UCSD-AML1 (cell line): ENCODE measurements at regions not wholly inside any gene's neighbourhood (a gene's known extent, or its start where the extent isn't known, plus 50 kb on each side); places are given as distances from the start of the nearest gene placed in this dataset.
"Not testable (repeated sequence)": the region's sequence is repeated elsewhere in the genome, so short reads cannot be mapped to it uniquely, and the experiment has no call there.

Source experiments
- DNase-seq: peaks from one replicate; lab custom pipeline; 2025; ENCODE audit not compliant: unreplicated experiment; lab: John Stamatoyannopoulos, UW

- DNase-seq: not testable (repeated sequence)
Observed at GRCh38 chr3:103297502-103297901, 862.7 kb downstream of the ZPLD1 start.

GRCh38 chr3:103306104-103306503 is 871.3 kb downstream of the ZPLD1 start:
- DNase-seq: no peak

DNA sequence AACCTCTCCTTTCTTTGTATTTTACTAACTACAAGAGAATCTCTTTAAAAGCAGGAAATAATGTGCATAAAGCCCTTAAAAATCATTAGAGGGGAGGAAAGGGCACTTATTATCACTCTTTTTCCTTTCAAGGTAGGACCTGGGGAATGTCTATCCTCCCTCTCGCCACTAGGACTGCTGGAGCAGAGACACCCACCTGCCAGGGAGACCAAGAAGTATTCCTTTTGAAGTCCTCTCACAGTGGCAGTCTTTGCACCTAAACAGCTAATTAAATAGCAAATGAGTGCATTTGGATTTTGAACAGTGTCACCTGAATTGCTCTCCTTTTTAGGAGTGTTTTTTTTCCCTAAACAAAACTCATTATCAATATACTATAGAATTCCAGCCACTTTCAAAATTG is 874.1 kb downstream of the ZPLD1 start:
- no peak for DNase-seq

DNA sequence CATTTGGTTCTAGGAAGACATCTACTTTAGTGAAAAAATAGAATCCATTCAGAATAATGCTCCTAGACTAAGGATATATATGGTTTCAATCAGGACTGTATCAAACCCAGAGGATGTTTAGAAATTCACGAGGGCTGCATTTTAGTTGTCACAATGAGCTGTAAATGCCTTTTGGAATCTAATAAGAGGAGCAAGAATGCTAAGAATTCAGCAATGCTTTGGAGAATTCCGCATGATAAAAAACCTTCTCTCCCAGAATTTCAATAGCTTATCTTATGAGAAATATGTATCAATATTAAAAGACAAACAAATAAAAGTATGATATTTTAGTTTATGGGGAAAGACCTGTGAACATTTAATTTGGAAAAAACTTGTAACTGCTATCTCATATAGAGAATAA is 885.1 kb downstream of the ZPLD1 start:
- DNase-seq: no peak

DNA sequence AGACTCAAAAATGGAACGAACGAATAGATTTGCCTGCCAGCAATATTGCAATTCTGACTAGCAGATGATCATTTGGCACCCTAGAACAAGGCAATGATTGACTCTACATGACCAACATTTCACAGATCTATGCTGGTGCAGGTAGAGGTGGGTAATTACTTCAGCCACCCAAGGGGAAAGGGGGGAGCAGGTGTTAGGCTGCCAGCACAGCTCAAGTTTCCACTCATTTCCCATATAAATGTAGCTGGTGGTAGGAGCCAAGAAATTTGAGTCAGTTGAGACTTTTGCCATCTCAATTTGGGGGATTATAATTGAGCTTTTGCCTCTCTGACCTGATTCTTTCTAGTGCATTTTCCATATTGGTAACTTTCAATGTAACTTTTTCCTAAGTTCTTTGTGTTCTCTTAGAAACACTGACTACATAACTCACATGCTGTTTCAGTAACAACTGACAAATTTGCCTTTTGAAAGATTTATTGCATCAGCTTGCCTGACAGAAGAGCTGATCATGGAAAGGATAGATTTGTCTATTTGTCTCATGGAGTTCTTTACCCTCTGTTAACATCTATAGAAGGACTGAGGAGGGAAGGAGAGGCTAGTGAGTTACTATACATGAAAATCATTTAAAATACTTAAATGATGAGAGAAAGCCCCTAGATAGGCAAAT is 902.5 kb downstream of the ZPLD1 start:
- no peak for DNase-seq

DNA sequence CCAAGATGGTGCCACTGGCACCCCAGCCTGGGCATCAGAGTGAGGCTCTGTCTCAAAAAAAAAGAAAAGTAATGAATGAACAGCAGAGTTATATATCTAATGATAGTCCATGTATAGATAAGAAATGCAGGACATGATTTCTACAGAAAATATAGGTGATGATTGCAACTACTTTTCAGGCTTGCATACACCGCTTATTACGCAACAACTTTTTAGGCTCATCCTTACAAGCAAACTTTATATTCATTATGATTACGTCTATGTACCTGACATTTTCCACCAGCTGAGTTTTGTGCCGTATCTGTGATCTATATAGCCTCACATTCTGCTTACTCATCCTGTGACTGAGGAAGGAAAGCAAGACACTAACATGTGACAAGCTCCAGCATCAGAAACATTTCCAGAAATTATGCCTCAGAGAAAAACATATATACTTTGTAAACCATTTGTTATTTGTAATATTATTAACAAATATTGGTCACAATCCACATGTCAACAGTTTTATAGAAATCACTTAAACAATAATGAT is 906.3 kb downstream of the ZPLD1 start:
- no peak for DNase-seq

DNA sequence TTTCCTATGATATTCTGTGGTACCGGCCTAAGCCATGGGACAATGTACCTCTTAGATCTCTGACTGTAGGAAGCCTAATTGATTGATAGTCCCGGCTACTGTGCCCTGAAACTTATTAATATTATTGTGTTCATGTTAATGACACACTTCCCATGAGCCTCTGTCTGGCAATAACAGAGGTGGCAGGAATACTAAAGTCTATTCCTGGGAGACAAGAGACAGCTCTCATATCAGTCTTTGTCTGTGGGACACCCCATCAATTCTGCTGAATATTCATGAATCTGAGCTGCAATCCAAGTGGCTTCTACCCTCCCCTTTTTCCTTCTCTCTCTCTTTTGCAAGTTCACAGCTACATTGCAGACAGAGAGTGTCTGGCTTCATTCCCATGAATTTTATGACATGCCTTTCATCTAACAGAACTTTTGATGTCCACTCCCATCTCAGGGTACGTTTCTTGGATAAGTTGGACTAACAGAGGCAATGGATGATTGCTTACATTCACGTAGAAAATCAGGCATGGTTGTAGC is 907.5 kb downstream of the ZPLD1 start:
- no peak for DNase-seq

DNA sequence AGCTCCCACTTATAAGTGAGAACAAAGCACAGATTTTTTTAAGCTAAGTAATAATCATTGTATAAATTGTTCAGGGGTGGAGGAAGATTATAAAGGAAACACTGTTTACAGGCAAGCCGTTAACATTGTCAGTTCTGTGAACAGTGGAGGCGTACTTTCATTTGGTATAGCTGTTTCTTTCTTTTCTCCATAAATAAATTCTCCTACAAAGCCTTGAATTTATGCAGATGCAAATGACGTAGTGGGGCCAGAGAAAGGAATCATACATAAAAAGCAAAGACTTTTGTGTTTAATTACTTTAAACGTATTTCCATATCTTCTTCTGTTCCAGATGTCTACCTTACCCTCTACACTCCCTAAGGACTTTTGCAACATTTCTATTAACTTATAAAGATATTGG is 914.9 kb downstream of the ZPLD1 start:
- no peak for DNase-seq

DNA sequence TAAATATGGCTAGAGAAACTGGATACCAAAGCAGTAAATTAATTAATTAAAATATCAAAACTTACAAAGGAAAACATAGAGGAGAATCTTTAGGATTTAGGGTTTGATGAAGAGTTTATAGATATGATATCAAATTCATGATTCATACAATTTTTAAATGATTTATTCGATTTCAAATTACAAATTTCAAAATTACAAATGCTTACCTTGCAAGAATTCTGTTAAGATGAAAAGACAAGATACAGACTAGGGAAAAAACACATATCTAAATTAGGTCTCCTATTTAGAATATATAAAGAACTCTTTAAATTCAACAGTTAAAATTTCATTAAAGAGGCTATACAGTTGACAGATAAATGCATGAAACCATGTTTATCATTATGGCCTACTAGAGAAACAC is 930.7 kb downstream of the ZPLD1 start:
- no peak for DNase-seq

- no peak for DNase-seq
Observed at GRCh38 chr3:103367481-103367880, 932.7 kb downstream of the ZPLD1 start.

DNA sequence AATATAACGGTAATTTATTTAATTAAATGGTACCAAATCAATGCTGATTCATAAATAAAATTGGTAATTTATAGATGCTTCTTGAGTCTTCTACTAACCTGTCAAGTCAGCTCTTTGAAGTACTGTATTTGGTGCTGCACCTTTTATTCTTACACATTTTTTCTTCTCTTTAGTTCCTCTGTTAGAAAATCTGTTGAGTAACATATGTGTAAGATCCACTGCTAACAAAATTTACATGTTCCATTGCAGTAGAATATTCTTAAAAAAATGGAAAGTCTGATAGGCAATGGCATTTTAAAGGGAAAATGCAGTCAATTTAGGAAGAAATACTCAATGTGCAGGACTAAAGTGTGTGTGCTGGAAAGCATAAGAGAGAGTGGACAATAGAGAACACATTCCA is 936.6 kb downstream of the ZPLD1 start:
- DNase-seq: no peak

GRCh38 chr3:103372031-103372430 is 937.2 kb downstream of the ZPLD1 start:
- DNase-seq: no peak

DNA sequence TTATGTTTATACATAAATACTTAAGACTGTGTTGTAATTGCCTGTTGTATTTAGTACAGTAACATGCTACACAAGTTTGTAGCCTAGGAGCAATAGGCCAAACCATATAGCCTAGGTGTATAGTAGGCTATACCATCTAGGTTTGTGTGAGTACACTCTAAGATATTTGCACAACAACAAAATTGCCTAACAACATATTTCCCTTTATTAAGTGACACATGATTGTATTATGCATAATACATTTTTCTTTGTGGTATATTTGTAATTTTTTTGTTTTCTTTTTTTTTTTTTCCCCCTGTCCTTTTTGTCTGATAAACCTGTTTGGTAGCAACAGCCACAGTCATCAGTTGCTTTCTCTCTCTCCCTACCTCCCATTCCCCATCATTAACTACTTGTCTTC is 945.6 kb downstream of the ZPLD1 start:
- DNase-seq: no peak

DNA sequence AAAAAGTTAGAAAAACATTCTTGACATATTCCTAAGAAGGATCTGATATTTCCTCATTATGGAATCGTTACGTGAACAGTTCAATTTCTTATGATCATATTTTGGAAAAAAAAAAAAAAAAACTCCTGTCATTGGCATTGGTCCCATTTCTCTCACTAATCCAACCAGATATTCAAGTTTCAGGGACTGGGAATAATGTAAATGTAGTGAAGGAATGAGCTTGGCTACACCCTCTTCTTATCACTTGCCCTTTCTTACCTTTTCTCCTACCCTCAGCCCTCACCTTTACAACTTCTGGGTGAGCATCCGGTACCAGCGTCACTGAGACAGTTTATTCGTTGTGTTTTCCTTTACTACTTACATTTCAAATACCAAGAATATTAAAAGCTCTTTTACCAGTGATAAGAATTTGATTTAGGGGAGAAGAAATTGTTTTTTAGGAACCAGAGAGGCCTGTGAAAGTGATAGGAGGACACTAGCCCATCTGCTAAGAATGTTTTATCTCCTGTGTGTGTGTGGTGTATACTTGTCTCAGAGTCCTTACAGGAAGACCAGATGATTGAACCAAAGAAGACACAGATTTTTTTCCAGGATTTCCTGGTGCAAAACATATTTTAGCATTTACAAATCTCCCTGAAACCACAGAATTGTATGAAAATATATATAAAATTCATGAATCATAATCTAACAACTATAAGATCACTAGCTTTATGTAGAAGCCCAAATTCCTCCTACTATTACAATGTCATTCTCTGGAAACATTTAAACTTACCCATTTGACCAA is 946.7 kb downstream of the ZPLD1 start:
- no peak for DNase-seq

DNA sequence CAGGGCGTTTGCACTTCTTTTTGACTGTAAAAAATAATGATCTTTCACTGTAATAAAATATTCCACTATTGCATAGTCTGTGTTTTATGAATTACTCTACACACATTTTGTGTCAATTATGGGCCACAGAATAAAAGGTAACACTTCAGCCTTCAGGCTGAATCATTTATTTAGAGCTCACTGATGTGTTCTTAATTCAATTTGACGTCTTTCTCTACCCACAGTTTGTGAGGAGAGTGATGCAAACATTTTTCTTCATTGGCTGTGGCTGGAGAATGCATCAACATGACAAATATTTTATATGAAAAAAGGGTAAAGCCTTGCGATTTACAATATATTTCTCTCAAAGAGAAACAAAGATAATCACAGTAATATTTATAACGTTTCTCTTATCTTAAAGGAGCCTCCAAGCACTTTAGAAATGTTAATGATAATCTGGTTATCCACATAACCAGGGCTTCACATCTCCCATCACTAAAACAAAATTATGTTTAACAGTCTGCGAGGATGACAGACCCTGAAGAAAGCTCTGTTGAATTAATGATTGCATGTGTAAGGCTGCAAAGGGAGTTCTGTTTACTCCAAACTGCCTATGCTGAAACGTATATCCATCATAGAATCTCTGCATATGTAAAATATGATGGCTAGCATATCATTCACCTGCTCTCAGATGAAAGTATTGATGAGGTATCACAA is 951.3 kb downstream of the ZPLD1 start:
- no peak for DNase-seq

DNA sequence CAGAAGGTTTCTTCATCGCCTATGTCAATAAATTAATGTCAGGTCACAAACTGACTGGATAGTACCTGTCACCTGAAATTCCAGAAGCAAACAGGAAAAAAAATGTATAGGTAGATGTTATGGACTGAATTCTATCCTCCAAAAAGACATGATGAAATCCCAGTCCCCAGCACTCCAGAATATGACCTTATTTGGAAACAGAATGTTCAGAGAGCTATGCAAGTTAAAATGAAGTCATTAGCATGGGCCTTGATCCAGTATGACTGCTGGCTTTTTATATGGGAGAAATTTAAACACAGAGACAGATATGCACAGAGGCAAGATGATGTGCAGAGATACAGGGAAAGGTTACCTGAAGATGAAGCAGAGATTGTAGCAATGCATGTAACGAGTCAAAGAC is 953.4 kb downstream of the ZPLD1 start:
- no peak for DNase-seq

DNA sequence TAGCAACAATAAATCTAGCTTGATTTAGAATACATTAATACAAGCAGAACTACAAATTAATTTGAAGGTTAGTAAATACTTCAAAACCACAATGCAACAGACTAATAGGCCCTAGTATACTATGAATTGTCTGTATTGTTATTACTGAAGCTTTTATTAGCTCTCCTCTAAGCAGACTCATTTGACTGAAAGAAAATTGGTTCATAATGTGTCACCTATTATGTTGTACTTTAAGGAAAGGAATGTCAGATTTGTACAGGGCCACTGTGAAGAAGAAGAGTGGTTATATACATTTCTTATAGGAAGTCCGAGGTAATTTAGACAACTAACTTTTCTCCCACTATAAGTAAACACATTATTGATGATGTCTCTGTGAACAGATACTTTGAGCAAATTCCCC is 954.5 kb downstream of the ZPLD1 start:
- no peak for DNase-seq

GRCh38 chr3:103393395-103394186 is 958.8 kb downstream of the ZPLD1 start:
- no peak for DNase-seq

GRCh38 chr3:103403191-103403590 is 968.4 kb downstream of the ZPLD1 start:
- DNase-seq: no peak

DNA sequence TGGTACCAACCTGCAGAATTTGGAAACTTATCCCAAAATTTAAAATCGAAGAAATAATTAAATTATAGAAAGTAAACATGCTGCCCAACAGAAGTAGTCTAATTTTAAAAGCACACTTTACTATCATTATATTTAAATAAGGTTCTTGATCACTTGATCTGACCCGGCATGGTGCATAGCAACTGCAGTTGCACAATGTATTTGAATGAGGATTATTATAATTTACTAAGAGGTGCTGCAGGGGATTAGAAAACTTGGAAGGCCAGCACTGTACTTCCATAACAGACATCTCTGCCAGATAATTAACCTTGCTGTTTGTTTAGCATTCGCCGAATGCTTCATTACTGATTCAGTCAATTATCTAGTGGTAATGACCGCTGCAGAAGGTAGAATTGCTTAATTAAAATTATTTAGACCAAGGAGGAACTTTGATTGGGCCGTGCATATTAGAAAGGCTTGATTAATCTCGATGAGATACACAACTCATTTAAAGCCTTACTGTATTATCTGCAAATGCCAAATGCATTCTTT is 971.6 kb downstream of the ZPLD1 start:
- no peak for DNase-seq

GRCh38 chr3:103410231-103410630 is 975.4 kb downstream of the ZPLD1 start:
- peak; percentile 10 for DNase-seq
